Choroid plexus epithelial cell (primary cell): ENCODE measurements at regions not wholly inside any gene's neighbourhood (a gene's known extent, or its start where the extent isn't known, plus 50 kb on each side); places are given as distances from the start of the nearest gene placed in this dataset.
"Not testable (repeated sequence)": the region's sequence is repeated elsewhere in the genome, so short reads cannot be mapped to it uniquely, and the experiment has no call there.

Experiments
- DNase-seq: peaks from one replicate; pipeline ENCODE4 v3.0.0-alpha.2; 2010; ENCODE audit warnings: low read depth
- H3K4me3 ChIP-seq: 2 replicates; pipeline ENCODE4 v1.5.1; 2011; ENCODE audit warnings: low read depth, mild to moderate bottlenecking, control low read depth, low read length, moderate library complexity
- CTCF ChIP-seq: conservative IDR thresholded peaks from 2 replicates; pipeline ENCODE4 v1.5.1; 2011; ENCODE audit warnings: low read depth, mild to moderate bottlenecking, control low read depth, inconsistent platforms, low read length, moderate library complexity

- no peak for DNase-seq
- no peak overlapping the region for H3K4me3 ChIP-seq
- no peak for TF ChIP-seq CTCF
Observed at GRCh38 chr22:34841331-34841771, 224.6 kb upstream of the ISX start.

- no peak overlapping the region for H3K4me3 ChIP-seq
- DNase-seq, result no peak
- TF ChIP-seq CTCF, result no peak
Observed at GRCh38 chr22:34841911-34842310, 224.0 kb upstream of the ISX start.

GRCh38 chr22:34842630-34843029 is 223.3 kb upstream of the ISX start:
- no peak overlapping the region for H3K4me3 ChIP-seq
- no peak for DNase-seq
- no peak for TF ChIP-seq CTCF

- not testable (repeated sequence) for H3K4me3 ChIP-seq, DNase-seq
Observed at GRCh38 chr22:34843743-34844142, 222.2 kb upstream of the ISX start.

- no peak for DNase-seq
- no peak for TF ChIP-seq CTCF
Observed at GRCh38 chr22:34845391-34845790, 220.6 kb upstream of the ISX start.

GRCh38 chr22:34847072-34847471 is 218.9 kb upstream of the ISX start:
- no peak overlapping the region for H3K4me3 ChIP-seq
- no peak for TF ChIP-seq CTCF
- no peak for DNase-seq

More at GRCh38 chr22:34845391-34845790, 220.6 kb upstream of the ISX start:
- no peak overlapping the region for H3K4me3 ChIP-seq

- DNase-seq, result no peak
- TF ChIP-seq CTCF, result no peak
- H3K4me3 ChIP-seq, result no peak overlapping the region
Observed at GRCh38 chr22:34849965-34850364, 216.0 kb upstream of the ISX start.
